SJCRH30 (cell line): ENCODE measurements at regions not wholly inside any gene's neighbourhood (a gene's known extent, or its start where the extent isn't known, plus 50 kb on each side); places are given as distances from the start of the nearest gene placed in this dataset.
A peak's percentile ranks its signal among the peaks of the same experiment; 100 is the strongest.

Experiments used
- DNase-seq, 2 experiments: peaks; one replicate each; pipeline ENCODE4 v3.0.0-alpha.2; 2015 to 2020
- H3K27ac ChIP-seq: fragments of 250-450 bp; sonication (Bioruptor Pico); 2 replicates; pipeline ENCODE4 v1.5.1; 2020; ENCODE audit warnings: mild to moderate bottlenecking, moderate library complexity
- H3K27me3 ChIP-seq: fragments of 250-450 bp; sonication (Bioruptor Pico); 2 replicates; pipeline ENCODE4 v1.5.1; 2020; ENCODE audit warnings: mild to moderate bottlenecking, moderate library complexity
- H3K36me3 ChIP-seq: fragments of 250-450 bp; sonication (Bioruptor Pico); 2 replicates; pipeline ENCODE4 v1.5.1; 2020; ENCODE audit warnings: mild to moderate bottlenecking, moderate library complexity
- H3K4me1 ChIP-seq: fragments of 250-450 bp; sonication (Bioruptor Pico); 2 replicates; pipeline ENCODE4 v1.5.1; 2020; ENCODE audit warnings: mild to moderate bottlenecking, moderate library complexity
- H3K4me3 ChIP-seq: fragments of 250-450 bp; sonication (Bioruptor Pico); 2 replicates; pipeline ENCODE4 v1.5.1; 2020; ENCODE audit warnings: mild to moderate bottlenecking, moderate library complexity
- H3K9me3 ChIP-seq: fragments of 250-450 bp; sonication (Bioruptor Pico); replicated peaks from 2 replicates; pipeline ENCODE4 v1.5.1; 2020; ENCODE audit warnings: mild to moderate bottlenecking, moderate library complexity

DNA sequence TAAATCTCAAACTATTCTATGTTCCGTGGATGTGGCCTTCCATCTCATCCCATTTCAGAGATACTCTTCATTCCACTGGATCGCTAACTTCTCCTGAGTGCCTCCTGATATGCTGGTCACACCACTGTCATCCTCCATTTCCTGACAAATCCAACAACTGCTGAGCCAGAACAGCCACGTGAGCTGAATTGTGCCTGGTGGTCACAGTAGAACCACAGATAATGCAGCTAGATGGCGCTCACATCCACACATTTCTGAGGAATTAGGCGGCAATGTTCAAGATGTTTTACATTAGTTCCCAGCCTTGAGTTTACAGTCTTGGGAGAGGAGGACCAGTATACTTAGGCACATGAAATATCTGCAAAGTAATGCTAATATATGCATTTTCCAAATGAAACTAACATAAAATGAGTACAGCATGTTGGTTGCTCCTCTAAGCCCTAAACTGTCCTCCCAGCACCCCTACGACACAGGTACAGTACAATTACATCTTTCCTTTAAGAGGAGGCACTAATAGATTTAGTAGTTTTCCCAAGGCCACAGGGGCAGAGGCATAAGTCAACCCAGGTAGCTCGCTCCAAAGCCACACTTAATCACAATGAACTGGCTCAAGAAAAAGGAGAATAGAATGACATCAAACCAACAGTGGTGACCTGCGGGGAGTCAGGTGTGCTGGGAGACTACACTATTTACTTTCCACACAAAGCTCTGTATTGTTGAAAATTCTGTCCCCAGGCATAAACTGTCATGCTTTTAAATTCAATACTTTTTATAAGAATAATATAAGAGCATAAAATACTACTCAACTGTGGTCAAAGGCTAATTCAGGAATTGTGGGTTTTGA, 134.2 kb downstream of the CHIC2 start:
- peak; percentile 81 to 93 for DNase-seq
- peaks cover 3% of the 10 kb centered on the region; the same call in 1 of the 2 replicates for H3K4me1 ChIP-seq
- no peaks in the 10 kb centered on the region; the same call in 1 of the 2 replicates for H3K9me3 ChIP-seq
- H3K27ac ChIP-seq: peak overlapping the region; percentile 43; the same call in 1 of the 2 replicates
- H3K4me3 ChIP-seq: no peak overlapping the region
- H3K27me3 ChIP-seq: no peaks in the 10 kb centered on the region
- H3K36me3 ChIP-seq: no peaks in the 10 kb centered on the region

DNA sequence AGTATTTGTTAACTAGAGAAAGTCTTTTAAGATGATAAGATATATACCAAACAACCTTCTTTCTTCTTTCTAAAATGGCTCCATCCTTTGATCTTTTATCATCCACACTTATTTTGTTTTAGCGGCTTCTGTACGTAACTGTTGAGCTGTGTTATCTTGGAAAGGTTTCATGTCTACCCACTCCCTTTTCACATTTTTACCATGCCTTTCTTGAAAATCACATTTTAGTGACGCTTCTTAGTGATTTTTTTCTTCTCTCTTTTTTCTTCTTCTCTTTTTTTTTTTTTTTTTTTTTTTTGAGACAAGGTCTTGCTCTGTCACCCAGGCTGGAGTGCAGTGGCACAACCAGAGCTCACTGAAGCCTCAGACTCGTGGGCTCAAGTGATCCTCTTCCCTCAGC, 135.1 kb downstream of the CHIC2 start:
- Histone ChIP-seq H3K36me3 (no peaks in the 10 kb centered on the region), H3K9me3 (no peaks in the 10 kb centered on the region; the same call in 1 of the 2 replicates), H3K27ac (no peak overlapping the region), H3K27me3 (no peaks in the 10 kb centered on the region), H3K4me3 (no peak overlapping the region), H3K4me1 (peaks cover 3% of the 10 kb centered on the region; the same call in 1 of the 2 replicates)
- DNase-seq: no peak

DNA sequence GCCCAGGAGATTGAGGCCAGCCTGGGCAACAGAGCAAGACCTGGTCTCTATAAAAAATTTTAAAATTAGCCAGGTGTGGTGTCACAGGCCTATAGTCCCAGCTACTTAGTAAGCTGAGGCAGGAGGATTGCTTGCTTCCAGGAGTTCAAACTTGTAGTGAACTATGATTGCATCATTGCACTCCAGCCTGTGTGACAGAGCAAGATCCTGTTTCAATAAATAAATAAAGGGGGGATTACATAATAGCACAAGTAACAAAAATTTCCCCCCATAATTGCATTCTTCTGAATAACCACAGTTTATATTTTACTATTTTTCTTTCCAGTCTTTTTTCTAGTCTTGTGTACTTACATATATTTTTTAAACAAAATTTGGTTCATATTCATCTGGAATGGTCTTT, 135.6 kb downstream of the CHIC2 start:
- H3K36me3 ChIP-seq: no peaks in the 10 kb centered on the region
- peak in 1 of 2 experiments; percentile 23 for DNase-seq
- no peak overlapping the region for H3K27ac ChIP-seq
- H3K4me3 ChIP-seq: no peak overlapping the region
- no peaks in the 10 kb centered on the region; the same call in 1 of the 2 replicates for H3K9me3 ChIP-seq
- H3K27me3 ChIP-seq: no peaks in the 10 kb centered on the region
- peaks cover 3% of the 10 kb centered on the region; the same call in 1 of the 2 replicates for H3K4me1 ChIP-seq

DNA sequence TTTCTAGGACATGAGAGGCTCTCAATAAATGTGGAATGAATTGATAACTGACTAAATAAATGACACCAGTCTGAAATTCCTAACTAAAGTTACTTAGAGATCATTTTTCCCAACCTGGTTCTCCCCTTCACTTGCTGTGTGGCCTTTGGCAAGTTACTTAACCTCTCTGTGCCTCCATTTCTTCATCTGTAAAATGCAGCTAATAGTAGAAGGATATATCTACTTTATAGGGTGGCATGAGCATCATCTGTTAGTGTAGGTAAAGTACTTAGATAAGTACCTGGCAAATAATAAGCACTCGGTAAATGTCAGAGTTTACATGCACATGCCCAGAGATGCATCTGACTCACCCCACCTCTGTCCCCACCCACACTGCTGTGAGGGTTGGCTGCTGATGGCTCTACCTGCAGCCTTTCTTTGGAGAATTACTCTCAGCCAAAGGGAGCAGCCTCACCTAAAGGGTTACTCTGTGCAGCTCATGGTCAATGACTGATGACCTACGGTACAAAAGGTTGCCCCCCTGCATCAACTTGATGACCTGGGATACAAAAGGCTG, 139.3 kb downstream of the CHIC2 start:
- Histone ChIP-seq H3K36me3 (no peaks in the 10 kb centered on the region), H3K4me3 (no peak overlapping the region), H3K27ac (no peak overlapping the region), H3K9me3 (no peaks in the 10 kb centered on the region), H3K4me1 (peaks cover 3% of the 10 kb centered on the region; the same call in 1 of the 2 replicates), H3K27me3 (no peaks in the 10 kb centered on the region)
- no peak for DNase-seq

DNA sequence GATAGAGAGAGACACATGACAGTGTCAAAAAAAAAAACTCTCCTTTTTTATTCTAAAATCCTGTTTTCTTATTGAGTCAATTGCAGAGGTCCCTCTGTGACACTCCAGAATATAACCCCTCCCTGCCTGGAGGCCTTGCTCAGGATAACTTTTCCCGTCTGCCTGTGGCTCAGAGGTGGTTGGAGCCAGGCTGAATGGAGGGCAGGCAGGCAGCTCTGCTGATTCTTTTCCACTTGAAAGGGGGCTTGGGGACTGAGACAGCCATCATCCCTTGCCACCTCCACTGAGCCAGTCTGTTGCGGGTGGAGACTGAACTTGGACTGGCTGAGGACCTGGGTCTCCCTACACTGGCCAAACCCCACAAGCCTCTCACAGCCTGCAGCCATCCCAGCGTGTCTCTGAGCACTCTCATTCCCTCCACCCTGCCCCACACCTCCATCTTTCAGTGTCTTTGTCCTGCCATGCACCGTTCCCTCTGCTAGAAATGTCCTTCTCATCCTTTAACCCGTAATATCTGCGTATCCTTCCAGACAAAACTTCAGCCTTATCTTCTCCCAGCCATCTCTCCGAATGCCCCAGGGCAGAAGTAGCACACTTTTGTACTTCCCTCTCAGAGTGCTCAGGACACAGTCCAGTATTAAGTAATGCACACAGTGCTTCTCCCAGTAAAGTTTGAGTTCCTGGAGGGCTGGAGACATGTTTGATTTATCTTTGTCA, 139.9 kb downstream of the CHIC2 start:
- no peaks in the 10 kb centered on the region for H3K4me1 ChIP-seq
- no peaks in the 10 kb centered on the region for H3K27me3 ChIP-seq
- H3K4me3 ChIP-seq: no peak overlapping the region
- H3K9me3 ChIP-seq: no peaks in the 10 kb centered on the region
- H3K27ac ChIP-seq: no peak overlapping the region
- H3K36me3 ChIP-seq: no peaks in the 10 kb centered on the region
- no peak for DNase-seq

DNA sequence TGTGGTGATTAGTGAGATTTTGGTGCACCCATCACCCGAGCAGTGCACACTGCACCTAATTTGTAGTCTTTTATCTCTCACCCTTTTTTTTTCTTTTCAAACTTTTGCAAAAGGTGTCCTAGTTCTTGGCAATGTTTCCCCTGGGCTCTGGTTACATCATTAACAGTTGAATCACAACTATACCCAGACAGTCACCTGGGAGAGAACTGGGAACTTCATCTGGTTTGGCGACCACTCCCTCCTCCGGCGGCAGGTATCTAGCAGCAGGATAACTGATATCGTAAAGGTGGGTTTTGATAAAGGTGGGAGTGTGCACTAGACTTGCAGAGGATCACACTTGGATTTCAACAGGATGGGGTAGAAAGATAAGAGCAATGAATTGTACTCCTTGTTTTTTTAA, 140.5 kb downstream of the CHIC2 start:
- Histone ChIP-seq H3K4me3 (no peak overlapping the region), H3K4me1 (no peaks in the 10 kb centered on the region), H3K9me3 (no peaks in the 10 kb centered on the region), H3K27me3 (no peaks in the 10 kb centered on the region), H3K36me3 (no peaks in the 10 kb centered on the region), H3K27ac (no peak overlapping the region)
- no peak for DNase-seq

DNA sequence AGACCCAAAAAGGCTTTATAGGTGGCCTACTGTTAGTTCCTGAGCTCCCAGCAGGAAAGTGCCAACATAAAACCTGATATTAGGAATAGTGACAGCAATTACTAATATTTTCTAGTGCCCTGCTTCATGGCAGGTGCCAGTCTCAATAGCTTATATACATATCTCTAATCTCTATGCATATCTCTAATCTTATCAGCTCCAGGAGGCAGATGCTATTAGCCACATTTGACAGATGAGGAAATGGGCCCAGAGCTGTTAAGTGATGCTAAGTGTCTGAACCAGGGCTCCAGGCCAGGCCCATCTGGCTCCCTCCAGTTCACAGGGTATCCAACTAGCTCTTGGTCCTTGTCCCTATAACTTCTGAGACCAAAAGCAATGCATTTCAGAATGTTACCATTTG, 142.5 kb downstream of the CHIC2 start:
- DNase-seq: no peak
- Histone ChIP-seq H3K4me1 (no peaks in the 10 kb centered on the region), H3K9me3 (no peaks in the 10 kb centered on the region), H3K27ac (no peak overlapping the region), H3K4me3 (no peak overlapping the region), H3K36me3 (no peaks in the 10 kb centered on the region), H3K27me3 (no peaks in the 10 kb centered on the region)

DNA sequence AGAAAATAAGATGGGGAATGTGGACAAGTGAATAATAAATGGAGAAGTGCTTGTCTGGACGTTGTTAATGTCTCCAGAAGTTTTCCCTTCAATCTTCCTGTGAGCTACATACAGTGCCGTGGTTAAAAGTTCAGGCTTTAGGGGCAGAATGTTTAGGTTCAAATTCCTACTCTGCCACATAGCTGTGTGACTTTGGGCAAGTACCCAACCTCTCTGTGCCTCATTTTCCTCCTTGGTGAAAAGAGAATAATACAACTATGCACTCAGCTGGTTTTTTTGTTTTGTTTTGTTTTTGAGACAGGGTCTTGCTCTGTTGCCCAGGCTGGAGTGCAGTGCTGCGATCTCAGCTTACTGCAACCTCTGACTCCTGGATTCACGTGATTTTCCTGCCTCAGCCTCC, 143.5 kb downstream of the CHIC2 start:
- Histone ChIP-seq H3K4me3 (no peak overlapping the region), H3K27ac (no peak overlapping the region), H3K4me1 (no peaks in the 10 kb centered on the region), H3K27me3 (no peaks in the 10 kb centered on the region), H3K9me3 (no peaks in the 10 kb centered on the region), H3K36me3 (no peaks in the 10 kb centered on the region)
- DNase-seq: no peak

DNA sequence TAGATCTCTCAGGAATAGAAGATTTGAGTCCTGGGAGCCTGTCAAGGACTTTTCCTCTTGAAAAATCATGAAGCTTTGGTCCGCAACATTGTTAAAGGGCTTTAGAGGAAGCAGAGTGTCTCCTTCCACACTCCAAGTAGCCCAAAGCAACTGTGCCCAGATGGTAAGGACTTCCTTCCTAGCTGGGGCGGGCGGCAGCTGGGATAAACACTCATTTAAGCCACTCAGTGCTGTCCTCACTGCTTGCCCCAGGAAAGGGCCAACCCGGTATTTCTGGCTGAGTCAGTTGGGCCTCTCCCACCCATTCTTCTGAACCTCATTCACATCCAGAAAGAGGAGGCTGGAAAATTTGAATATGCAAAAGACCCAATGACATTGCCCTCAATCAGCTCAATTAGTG, 144.3 kb downstream of the CHIC2 start:
- Histone ChIP-seq H3K36me3 (no peaks in the 10 kb centered on the region), H3K9me3 (no peaks in the 10 kb centered on the region), H3K4me1 (no peaks in the 10 kb centered on the region), H3K4me3 (no peak overlapping the region), H3K27me3 (no peaks in the 10 kb centered on the region), H3K27ac (no peak overlapping the region)
- DNase-seq: peak in 1 of 2 experiments; percentile 28

DNA sequence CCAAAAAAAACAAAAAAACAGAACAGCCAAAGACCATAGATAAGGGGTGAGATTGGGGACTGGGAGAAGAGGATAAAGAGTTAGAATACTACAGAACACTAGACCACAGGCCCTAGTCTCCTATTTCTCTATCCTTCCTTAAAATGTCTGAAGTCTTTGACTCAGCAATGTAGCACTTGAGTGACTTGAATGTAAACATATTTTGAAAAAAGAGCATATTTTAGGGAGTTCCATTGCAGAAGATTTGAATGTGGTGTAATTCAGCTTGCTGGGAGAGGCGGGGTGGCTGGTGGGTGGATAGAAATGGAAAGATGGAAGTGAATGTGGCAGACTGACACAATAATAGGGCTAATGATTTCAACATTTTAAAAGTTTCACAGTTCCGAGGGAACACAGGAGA, 144.9 kb downstream of the CHIC2 start:
- no peaks in the 10 kb centered on the region for H3K9me3 ChIP-seq
- H3K4me1 ChIP-seq: no peaks in the 10 kb centered on the region
- H3K27me3 ChIP-seq: no peaks in the 10 kb centered on the region
- no peaks in the 10 kb centered on the region for H3K36me3 ChIP-seq
- DNase-seq: no peak
- no peak overlapping the region for H3K27ac ChIP-seq
- H3K4me3 ChIP-seq: no peak overlapping the region

DNA sequence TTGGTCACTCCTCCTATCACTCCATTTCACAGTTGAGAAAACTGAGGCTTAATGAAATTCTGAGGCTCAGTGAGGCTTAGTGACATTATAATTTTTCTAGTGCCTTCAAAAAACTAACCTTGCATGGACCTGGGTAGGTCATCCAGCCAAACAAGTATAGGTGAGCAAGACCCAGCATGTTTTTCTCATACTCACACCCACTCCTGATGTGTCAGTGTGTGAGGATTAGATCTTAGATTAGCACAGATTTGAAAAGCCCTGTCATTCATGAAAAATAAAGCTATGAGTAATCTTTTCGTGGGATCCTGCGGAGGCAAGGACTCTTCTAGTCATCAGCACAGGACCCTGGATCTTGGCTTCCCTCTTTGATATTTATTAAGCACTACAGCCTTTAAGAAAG, 146.7 kb downstream of the CHIC2 start:
- no peak overlapping the region for H3K4me3 ChIP-seq
- H3K9me3 ChIP-seq: no peaks in the 10 kb centered on the region
- no peak for DNase-seq
- H3K27ac ChIP-seq: no peak overlapping the region
- no peaks in the 10 kb centered on the region for H3K27me3 ChIP-seq
- no peaks in the 10 kb centered on the region for H3K4me1 ChIP-seq
- H3K36me3 ChIP-seq: no peaks in the 10 kb centered on the region

DNA sequence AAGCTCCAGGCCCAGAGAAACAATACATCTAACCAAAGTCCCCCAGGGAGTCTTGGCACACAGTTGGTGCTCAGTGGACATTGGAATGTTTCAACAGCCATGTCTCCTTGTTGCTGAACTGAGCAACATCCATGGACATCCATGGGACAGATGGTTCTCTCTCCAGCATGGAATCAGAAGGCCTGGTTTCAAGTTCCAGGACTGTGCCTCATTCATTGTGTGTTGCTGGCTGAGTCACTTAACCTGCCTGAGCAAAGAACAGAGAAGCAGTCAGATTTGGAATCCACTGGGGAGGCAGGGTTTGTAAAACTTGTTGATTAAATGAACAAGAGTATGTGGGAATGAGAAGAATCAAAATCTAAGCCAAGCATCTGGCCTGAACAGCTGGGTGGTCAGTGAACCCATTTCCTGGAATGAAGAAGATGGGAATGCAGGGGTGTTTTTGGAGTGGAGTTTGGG, 147.9 kb downstream of the CHIC2 start:
- Histone ChIP-seq H3K27me3 (no peaks in the 10 kb centered on the region), H3K4me1 (no peaks in the 10 kb centered on the region), H3K36me3 (no peaks in the 10 kb centered on the region), H3K4me3 (no peak overlapping the region), H3K9me3 (no peaks in the 10 kb centered on the region), H3K27ac (no peak overlapping the region)
- DNase-seq: no peak

DNA sequence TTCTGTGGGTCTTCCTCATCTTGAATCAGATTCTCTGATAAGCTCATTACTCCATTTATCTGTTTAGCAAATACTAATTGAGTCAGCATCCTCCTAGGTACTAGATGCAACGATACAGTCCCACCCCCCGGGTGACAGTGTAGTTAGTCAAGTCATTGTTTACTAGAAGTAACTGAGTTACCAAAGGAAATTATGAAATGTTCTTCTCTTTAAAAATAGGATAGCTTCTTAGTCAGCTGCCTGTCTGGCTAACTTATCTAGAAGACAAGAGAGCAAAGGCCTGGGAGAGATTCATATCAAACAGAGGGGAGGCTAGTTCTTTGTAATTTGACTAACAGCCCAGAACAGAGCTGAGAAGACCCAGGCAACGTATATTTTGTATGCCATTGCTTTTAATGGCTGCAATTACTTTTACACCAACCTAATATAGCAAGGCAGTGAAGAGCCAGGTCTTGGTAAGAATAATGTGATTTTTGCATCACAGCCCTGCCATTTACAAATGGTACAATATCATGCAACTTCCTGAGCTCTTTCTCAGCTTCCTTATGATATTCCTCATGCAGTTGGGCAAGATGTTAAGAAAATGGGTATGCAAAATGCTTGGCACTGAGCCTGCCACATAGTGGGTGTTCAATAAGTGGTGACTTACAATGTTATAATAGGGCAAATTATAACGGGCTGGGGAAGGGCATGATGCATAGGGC, 149.9 kb downstream of the CHIC2 start:
- Histone ChIP-seq H3K27me3 (no peaks in the 10 kb centered on the region), H3K36me3 (no peaks in the 10 kb centered on the region), H3K4me3 (no peak overlapping the region), H3K27ac (no peak overlapping the region), H3K4me1 (no peaks in the 10 kb centered on the region), H3K9me3 (no peaks in the 10 kb centered on the region)
- DNase-seq: no peak

DNA sequence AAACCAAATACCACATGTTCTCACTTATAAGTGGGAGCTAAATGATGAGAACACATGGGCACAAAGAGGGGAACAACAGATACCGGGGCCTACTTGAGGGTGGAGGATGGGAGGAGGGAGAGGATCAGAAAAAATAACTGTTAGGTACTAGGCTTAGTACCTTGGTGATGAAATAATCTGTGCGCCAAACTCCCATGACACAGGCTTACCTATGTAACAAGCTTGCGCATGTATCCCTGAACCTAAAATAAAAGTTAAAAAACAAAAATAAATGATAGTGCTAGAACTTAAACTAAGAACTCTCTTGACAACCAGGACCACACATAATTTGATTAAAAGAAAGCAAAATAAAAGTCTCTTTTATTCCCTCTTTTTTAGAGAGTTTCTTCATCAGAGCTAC, 150.6 kb downstream of the CHIC2 start:
- Histone ChIP-seq H3K9me3 (no peaks in the 10 kb centered on the region), H3K36me3 (no peaks in the 10 kb centered on the region), H3K27me3 (no peaks in the 10 kb centered on the region), H3K27ac (no peak overlapping the region), H3K4me3 (no peak overlapping the region), H3K4me1 (peaks cover 4% of the 10 kb centered on the region; the same call in 1 of the 2 replicates)
- no peak for DNase-seq
